ENCODE measurements at regions not wholly inside any gene's neighbourhood (a gene's known extent, or its start where the extent isn't known, plus 50 kb on each side); places are given as distances from the start of the nearest gene placed in this dataset.

- TF ChIP-seq POLR2A (IDR thresholded peaks at IDR 0.05): no peak
- no peak for TF ChIP-seq CTCF (IDR thresholded peaks at IDR 0.05)
- TF ChIP-seq POLR2AphosphoS5 (IDR thresholded peaks at IDR 0.05): no peak
- no peak for TF ChIP-seq EP300 (IDR thresholded peaks at IDR 0.05)
These were observed 260.0 kb downstream of the CCSER2 start for GRCh38 chr10:84588426-84588825.
